IMR-90 (cell line): ENCODE measurements at regions not wholly inside any gene's neighbourhood (a gene's known extent, or its start where the extent isn't known, plus 50 kb on each side); places are given as distances from the start of the nearest gene placed in this dataset.

Experiments used
- CEBPB ChIP-seq: IDR thresholded peaks from 2 replicates; pipeline ENCODE4 v1.6.1; 2012; ENCODE audit warnings: low read depth, low read length, improper control_type of control experiment
- CHD1 ChIP-seq: IDR thresholded peaks from 2 replicates; pipeline ENCODE4 v1.6.1; 2012; ENCODE audit warnings: low read depth, low read length, improper control_type of control experiment
- CTCF ChIP-seq: conservative IDR thresholded peaks from 2 replicates; pipeline ENCODE4 v1.5.1; 2012; ENCODE audit warnings: mild to moderate bottlenecking, low read depth, low read length, improper control_type of control experiment
- ELK1 ChIP-seq: fragments of 150-350 bp; IDR thresholded peaks from 2 replicates; pipeline ENCODE4 v1.6.1; 2016; ENCODE audit warnings: low read depth, mild to moderate bottlenecking, low read length, moderate library complexity, borderline replicate concordance
- MAFK ChIP-seq: IDR thresholded peaks from 2 replicates; pipeline ENCODE4 v1.6.1; 2012; ENCODE audit warnings: low read depth, low read length, improper control_type of control experiment
- MXI1 ChIP-seq: IDR thresholded peaks from 2 replicates; pipeline ENCODE4 v1.6.1; 2012; ENCODE audit warnings: low read depth, mild to moderate bottlenecking, low read length, moderate library complexity, borderline replicate concordance
- POLR2A ChIP-seq: IDR thresholded peaks from 2 replicates; pipeline ENCODE4 v1.6.1; 2012; ENCODE audit warnings: mild to moderate bottlenecking, low read depth, low read length
- RAD21 ChIP-seq: IDR thresholded peaks from 2 replicates; pipeline ENCODE4 v1.6.1; 2012; ENCODE audit warnings: low read length, improper control_type of control experiment
- RCOR1 ChIP-seq: IDR thresholded peaks from 2 replicates; pipeline ENCODE4 v1.6.1; 2012; ENCODE audit warnings: mild to moderate bottlenecking, low read length, improper control_type of control experiment; ENCODE audit not compliant: insufficient replicate concordance
- RFX5 ChIP-seq: IDR thresholded peaks from 2 replicates; pipeline ENCODE4 v1.8.0; 2012; ENCODE audit warnings: low read depth, mild to moderate bottlenecking, low read length, moderate library complexity
- SMC3 ChIP-seq: fragments of 150-350 bp; IDR thresholded peaks from 2 replicates; pipeline ENCODE4 v1.6.1; 2016; ENCODE audit warnings: low read depth, mild to moderate bottlenecking, antibody characterized with exemption, low read length, moderate library complexity
- USF2 ChIP-seq: fragments of 150-350 bp; IDR thresholded peaks from 2 replicates; pipeline ENCODE4 v1.6.1; 2017; ENCODE audit warnings: mild to moderate bottlenecking, antibody characterized with exemption, low read length, low read depth

DNA sequence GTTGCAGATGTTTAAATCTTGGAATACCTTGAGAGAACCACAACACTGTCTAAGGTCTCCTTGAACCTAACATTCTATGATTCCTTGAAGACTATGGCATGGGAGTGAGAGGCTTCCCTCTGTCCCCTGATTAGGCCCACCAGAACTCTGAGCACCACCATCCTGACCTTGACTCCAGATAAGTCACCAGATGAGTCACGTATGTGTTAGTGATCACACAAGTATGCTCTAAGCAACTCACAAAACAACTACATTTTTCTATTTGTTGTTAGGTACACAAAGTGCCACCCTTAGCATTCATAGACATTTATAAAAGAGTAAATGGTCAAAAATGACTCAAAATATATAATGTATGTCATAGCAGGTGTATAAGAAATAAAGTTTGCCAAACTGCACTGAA, 252.9 kb upstream of the CXXC4 start:
- TF ChIP-seq CTCF: no peak
- TF ChIP-seq POLR2A: no peak
- TF ChIP-seq USF2: no peak
- no peak for TF ChIP-seq CEBPB
- no peak for TF ChIP-seq CHD1
- TF ChIP-seq RAD21: no peak
- no peak for TF ChIP-seq MXI1
- TF ChIP-seq RFX5: no peak
- no peak for TF ChIP-seq RCOR1
- TF ChIP-seq SMC3: no peak
- no peak for TF ChIP-seq MAFK
- TF ChIP-seq ELK1: no peak
